Stomach smooth muscle (tissue), 2 donors: ENCODE measurements at regions not wholly inside any gene's neighbourhood (a gene's known extent, or its start where the extent isn't known, plus 50 kb on each side); places are given as distances from the start of the nearest gene placed in this dataset.
A peak's percentile ranks its signal among the peaks of the same experiment; 100 is the strongest.

Experiments
- H3K27ac ChIP-seq: one replicate; pipeline ENCODE4 v1.7.0; 2013; ENCODE audit warnings: mild to moderate bottlenecking, low read length, inconsistent platforms
- H3K27me3 ChIP-seq, 2 donors: one replicate each; pipeline ENCODE4 v1.7.0; 2013; ENCODE audit warnings: low read length in 2 of 2; ENCODE audit not compliant: insufficient read depth in 2 of 2, control insufficient read depth in 1 of 2
- H3K36me3 ChIP-seq, 2 donors: one replicate each; pipeline ENCODE4 v1.7.0; 2013; ENCODE audit warnings: low read length in 2 of 2; ENCODE audit not compliant: control insufficient read depth in 2 of 2, insufficient read depth in 2 of 2
- H3K4me1 ChIP-seq: one replicate; pipeline ENCODE4 v1.7.0; 2013; ENCODE audit warnings: low read length; ENCODE audit not compliant: control insufficient read depth, insufficient read depth
- H3K4me3 ChIP-seq, 2 donors: one replicate each; pipeline ENCODE4 v1.7.0; 2013; ENCODE audit warnings: low read length in 2 of 2
- H3K9ac ChIP-seq, 2 donors: one replicate each; pipeline ENCODE4 v1.7.0; 2013; ENCODE audit warnings: low read length in 2 of 2, mild to moderate bottlenecking in 1 of 2
- H3K9me3 ChIP-seq, 2 donors: one replicate each; pipeline ENCODE4 v1.7.0; 2013; ENCODE audit warnings: low read length in 2 of 2; ENCODE audit not compliant: control insufficient read depth in 2 of 2
- donor health status: healthy.
- donor health status: Pancreatic carcinoma.

DNA sequence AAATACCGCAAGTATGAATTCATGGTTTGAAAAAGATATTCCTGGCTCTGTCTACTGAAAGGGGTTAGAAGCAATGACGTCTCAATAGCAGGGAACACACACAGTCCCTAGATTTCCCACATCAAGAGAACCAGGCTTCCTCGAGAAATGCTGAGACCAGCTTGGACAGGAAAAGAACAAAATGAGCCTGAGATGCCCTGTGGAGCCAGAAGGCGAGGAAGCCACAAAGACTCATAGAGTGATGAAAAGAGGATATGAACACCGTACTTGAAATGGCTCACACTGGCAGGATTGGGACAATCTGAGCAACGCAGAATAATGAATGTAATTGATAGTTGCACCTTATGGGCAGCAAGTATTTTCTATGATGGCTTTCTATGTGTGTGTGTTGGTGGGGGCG, 302.4 kb upstream of the ATP10A start:
- H3K4me1 ChIP-seq = no peaks in the 10 kb centered on the region
- no peak overlapping the region for H3K9ac ChIP-seq
- H3K9me3 ChIP-seq = no peaks in the 10 kb centered on the region
- H3K4me3 ChIP-seq = no peak overlapping the region
- H3K36me3 ChIP-seq = no peaks in the 10 kb centered on the region
- no peak overlapping the region for H3K27ac ChIP-seq
- no peaks in the 10 kb centered on the region for H3K27me3 ChIP-seq

DNA sequence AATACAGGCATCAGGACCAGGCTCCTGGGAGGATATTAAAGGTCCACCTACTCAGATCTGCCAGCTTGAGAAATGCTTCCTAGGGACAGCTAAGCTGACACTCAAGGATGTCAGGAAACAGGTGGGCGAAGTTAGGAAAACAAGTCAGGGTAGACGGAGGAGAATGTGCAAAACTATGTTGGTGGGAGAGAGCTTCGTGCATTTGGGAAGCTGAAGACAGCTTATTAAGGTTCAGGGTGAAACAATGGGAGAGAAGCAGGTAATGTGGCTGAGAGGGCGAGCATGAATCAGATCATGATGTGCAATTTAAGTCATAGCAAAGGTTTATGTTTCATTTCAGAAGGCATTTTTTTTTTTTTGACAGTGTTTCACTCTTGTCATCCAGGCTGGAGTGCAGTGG, 297.2 kb upstream of the ATP10A start:
- no peak overlapping the region for H3K27ac ChIP-seq
- H3K9me3 ChIP-seq = no peaks in the 10 kb centered on the region

GRCh38 chr15:26158176-26158575, 295.0 kb upstream of the ATP10A start:
- no peak overlapping the region for H3K4me3 ChIP-seq
- no peaks in the 10 kb centered on the region for H3K27me3 ChIP-seq
- no peaks in the 10 kb centered on the region for H3K9me3 ChIP-seq
- no peak overlapping the region for H3K9ac ChIP-seq
- peaks cover 12% of the 10 kb centered on the region for H3K4me1 ChIP-seq
- no peaks in the 10 kb centered on the region for H3K36me3 ChIP-seq
- no peak overlapping the region for H3K27ac ChIP-seq

More for the DNA sequence above, 297.2 kb upstream of the ATP10A start:
- Histone ChIP-seq H3K4me3 (no peak overlapping the region), H3K9ac (no peak overlapping the region), H3K4me1 (peaks cover 12% of the 10 kb centered on the region), H3K36me3 (no peaks in the 10 kb centered on the region), H3K27me3 (no peaks in the 10 kb centered on the region)

DNA sequence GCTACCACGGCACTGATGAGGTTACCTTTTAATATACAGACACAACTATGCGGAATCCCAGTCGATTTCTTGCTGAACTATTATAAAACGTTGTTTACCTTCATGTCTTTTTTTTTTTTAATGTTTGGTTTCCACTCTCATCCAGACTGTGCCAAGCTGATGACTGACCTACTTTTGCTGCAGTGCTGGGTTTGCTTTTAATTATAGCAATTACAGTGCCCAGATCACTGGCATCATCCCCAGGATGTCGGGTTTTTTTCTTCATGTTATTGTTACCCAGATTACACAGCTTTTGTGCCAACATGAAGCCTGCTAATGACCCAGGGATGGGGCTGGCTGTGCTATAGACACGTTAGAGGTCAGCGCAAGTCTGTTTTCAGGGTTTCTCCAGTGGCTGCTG, 294.0 kb upstream of the ATP10A start:
- Histone ChIP-seq H3K9me3 (no peaks in the 10 kb centered on the region), H3K4me3 (peak overlapping the region; percentile 52 to 60), H3K36me3 (no peaks in the 10 kb centered on the region), H3K4me1 (peaks cover 12% of the 10 kb centered on the region), H3K9ac (peak overlapping the region in 1 of 2 donors; percentile 23), H3K27me3 (no peaks in the 10 kb centered on the region), H3K27ac (peak overlapping the region; percentile 66)

DNA sequence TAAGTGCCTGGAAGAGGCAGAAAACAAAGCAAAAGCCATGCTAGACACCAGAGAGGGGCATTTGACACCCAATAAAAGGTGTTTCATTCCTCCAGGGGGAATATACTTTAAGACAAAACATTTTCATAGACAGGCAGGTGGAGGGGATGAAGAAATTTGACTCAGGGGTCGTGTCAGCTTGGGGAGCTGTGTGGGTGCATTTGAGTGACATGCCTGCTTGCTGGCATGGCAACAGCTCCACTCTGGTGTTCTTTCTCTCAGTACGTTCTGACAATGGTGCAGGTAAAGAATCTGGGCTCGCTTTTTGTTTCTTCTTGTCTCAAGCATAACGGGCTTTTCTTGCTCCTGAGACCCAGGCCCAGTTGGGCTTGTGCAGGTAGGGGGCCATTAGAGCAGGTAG, 292.9 kb upstream of the ATP10A start:
- no peaks in the 10 kb centered on the region for H3K36me3 ChIP-seq
- H3K4me3 ChIP-seq = no peak overlapping the region
- no peak overlapping the region for H3K27ac ChIP-seq
- peaks cover 12% of the 10 kb centered on the region for H3K4me1 ChIP-seq
- no peaks in the 10 kb centered on the region for H3K27me3 ChIP-seq
- no peak overlapping the region for H3K9ac ChIP-seq
- H3K9me3 ChIP-seq = no peaks in the 10 kb centered on the region

DNA sequence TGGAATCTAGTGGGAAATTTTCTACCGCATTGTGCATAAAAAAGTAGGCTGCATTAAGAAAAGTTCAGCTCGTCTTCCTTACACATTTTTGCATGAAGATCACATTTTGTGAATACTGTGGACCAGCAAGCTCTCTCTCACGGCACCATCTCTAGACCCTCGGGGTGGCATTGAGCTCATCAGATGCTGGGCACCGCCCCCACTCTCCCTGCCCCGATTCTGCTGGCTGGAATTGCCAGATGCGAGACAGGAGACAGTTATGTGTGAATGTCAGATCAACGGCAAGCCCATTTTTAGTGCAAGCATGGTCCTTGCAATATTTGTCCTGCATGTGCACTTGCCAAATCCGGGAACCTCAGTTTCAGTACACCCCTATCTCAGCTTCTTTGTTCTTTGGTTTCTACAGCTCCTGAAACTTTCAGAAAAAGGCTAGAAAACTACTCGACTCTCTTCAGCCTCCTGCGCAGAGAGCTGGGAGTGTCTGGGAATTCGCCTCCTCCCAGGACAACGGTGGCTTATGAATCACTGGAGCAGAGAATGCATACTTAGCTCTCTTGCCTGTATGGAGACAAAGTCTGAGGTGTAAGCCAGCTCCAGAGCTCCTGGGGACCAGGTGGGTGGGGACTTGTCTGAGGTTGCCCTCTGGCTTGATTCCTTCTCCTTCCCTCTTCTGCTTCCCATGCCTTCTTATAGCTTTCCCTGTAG, 285.2 kb upstream of the ATP10A start:
- Histone ChIP-seq H3K27ac (no peak overlapping the region), H3K36me3 (no peaks in the 10 kb centered on the region), H3K27me3 (no peaks in the 10 kb centered on the region), H3K9me3 (no peaks in the 10 kb centered on the region), H3K9ac (no peak overlapping the region), H3K4me3 (no peak overlapping the region), H3K4me1 (no peaks in the 10 kb centered on the region)

GRCh38 chr15:26146202-26146601, 283.1 kb upstream of the ATP10A start:
- no peaks in the 10 kb centered on the region for H3K9me3 ChIP-seq
- no peaks in the 10 kb centered on the region for H3K27me3 ChIP-seq
- no peaks in the 10 kb centered on the region for H3K4me1 ChIP-seq
- H3K9ac ChIP-seq = no peak overlapping the region
- no peak overlapping the region for H3K27ac ChIP-seq
- no peaks in the 10 kb centered on the region for H3K36me3 ChIP-seq
- no peak overlapping the region for H3K4me3 ChIP-seq

DNA sequence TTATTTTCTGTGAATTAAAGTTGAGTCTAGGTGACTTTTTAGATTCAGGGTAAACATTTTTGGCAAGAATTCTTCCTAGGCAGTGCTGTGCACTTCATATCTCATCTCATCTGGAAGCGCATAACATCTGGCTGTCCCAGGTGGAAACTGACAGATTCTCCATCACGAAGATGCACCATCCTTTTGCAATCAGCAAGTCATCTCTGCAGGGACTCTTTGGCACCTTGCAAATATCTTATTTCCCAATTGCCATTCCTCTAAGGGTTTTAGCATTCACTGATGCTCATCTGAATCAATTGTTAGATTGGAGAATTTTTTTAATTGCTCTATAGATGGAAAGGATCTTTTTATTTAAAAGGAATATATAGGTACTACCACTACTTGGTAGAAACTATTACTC, 282.7 kb upstream of the ATP10A start:
- H3K36me3 ChIP-seq = no peaks in the 10 kb centered on the region
- H3K27ac ChIP-seq = no peak overlapping the region
- no peaks in the 10 kb centered on the region for H3K4me1 ChIP-seq
- no peaks in the 10 kb centered on the region for H3K9me3 ChIP-seq
- no peak overlapping the region for H3K9ac ChIP-seq
- H3K27me3 ChIP-seq = no peaks in the 10 kb centered on the region
- no peak overlapping the region for H3K4me3 ChIP-seq

DNA sequence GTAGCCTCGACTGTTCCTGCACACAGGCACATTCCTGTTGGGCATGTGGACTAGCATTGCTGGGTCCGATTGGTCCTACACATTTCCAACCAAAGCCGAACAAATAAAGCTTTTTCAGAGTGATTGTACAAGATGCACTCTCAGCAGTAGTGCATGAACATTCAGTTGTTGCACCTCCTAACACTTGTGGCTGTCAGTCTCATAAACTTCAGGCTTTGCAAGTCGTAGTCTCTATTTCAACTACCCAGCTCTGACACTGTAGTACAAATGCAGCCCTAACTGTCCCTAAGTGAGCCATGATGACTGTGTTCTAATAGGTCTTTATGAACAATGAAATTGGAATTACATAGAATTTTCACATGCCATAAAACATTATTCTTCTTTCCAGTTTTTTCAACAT, 281.7 kb upstream of the ATP10A start:
- H3K9ac ChIP-seq = no peak overlapping the region
- no peak overlapping the region for H3K27ac ChIP-seq
- no peaks in the 10 kb centered on the region for H3K36me3 ChIP-seq

DNA sequence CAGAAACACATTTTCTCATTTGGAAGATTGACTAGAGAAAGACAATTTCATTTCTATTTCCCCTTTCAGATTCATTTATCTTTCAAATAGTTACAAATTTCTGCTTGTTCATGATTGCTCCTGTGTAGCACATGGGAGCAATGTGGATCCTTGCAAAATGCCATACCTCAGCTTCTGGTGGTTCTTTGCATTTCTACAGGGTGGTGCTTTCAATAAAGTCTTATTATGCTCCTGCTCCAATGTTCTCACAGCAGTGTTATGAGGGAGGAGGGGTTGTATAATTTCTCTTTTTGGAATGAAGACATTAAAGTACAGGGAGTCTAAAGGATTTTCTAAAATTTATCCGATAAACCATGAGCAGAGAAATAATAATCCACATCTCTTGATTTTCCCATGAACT, 280.1 kb upstream of the ATP10A start:
- Histone ChIP-seq H3K9ac (no peak overlapping the region), H3K27me3 (no peaks in the 10 kb centered on the region), H3K4me3 (no peak overlapping the region), H3K27ac (no peak overlapping the region), H3K9me3 (no peaks in the 10 kb centered on the region), H3K4me1 (no peaks in the 10 kb centered on the region), H3K36me3 (no peaks in the 10 kb centered on the region)

More for the DNA sequence above, 281.7 kb upstream of the ATP10A start:
- H3K9me3 ChIP-seq = no peaks in the 10 kb centered on the region
- no peaks in the 10 kb centered on the region for H3K27me3 ChIP-seq
- no peaks in the 10 kb centered on the region for H3K4me1 ChIP-seq
- no peak overlapping the region for H3K4me3 ChIP-seq

DNA sequence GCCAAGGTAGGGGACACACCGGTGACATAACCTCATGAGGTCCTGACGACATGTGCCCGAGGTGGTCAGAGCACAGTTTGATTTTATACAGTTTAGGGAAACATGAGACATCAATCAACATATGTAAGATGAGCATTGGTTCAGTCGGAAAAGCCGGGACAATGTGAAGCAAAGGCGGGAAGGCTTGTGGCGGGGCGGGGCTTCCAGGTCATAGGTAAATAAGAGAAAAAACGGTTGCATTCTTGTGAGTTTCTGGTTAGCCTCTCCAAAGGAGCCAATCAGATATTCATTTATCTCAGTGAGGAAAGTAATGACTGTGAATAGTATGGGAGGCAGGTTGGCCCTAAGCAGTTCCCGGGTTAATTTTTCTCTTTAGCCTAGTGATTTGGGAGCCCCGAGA, 271.7 kb upstream of the ATP10A start:
- no peaks in the 10 kb centered on the region for H3K36me3 ChIP-seq
- H3K27me3 ChIP-seq = no peaks in the 10 kb centered on the region
- H3K9ac ChIP-seq = no peak overlapping the region
- no peaks in the 10 kb centered on the region for H3K9me3 ChIP-seq
- no peak overlapping the region for H3K4me3 ChIP-seq
- H3K27ac ChIP-seq = no peak overlapping the region
- H3K4me1 ChIP-seq = no peaks in the 10 kb centered on the region
